ENCODE measurements at regions not wholly inside any gene's neighbourhood (a gene's known extent, or its start where the extent isn't known, plus 50 kb on each side); places are given as distances from the start of the nearest gene placed in this dataset.

GRCh38 chr10:14438576-14438975, 107.9 kb upstream of the FRMD4A start:
- Histone ChIP-seq H3K27me3 (ENCODE audit: control insufficient read depth, insufficient read depth, low read length) (no peaks in the 10 kb centered on the region), H2AFZ (replicated peaks; ENCODE audit: low read length, poor library complexity) (no peak overlapping the region), H2BK20ac (ENCODE audit: low read depth, low read length) (peak overlapping the region; percentile 25; the same call in 1 of the 2 replicates), H2BK5ac (ENCODE audit: low read depth, low read length, poor library complexity, severe bottlenecking) (no peak overlapping the region), H4K91ac (ENCODE audit: insufficient read depth, low read depth, low read length) (no peak overlapping the region), H3K79me1 (ENCODE audit: low read depth in 1 of 2, low read length in 2 of 2) (no peaks in the 10 kb centered on the region), H3K4me2 (ENCODE audit: low read depth, low read length) (no peak overlapping the region), H3K14ac (replicated peaks; ENCODE audit: low read depth, low read length) (peak overlapping the region; percentile 86; the same call in 1 of the 2 replicates), H3K23ac (ENCODE audit: low read depth, low read length) (no peak overlapping the region), H3K36me3 (ENCODE audit: control insufficient read depth, insufficient read depth, low read length) (no peaks in the 10 kb centered on the region), H2BK120ac (ENCODE audit: low read depth, low read length) (0 out of 2 replicates have a peak overlapping the region, but pooled peaks have one; percentile 46), H3K56ac (ENCODE audit: extremely low read depth, insufficient read depth, low read length) (no peak overlapping the region), H4K5ac (ENCODE audit: low read depth, low read length) (no peak overlapping the region), H3K9me1 (ENCODE audit: insufficient read depth, low read length) (no peaks in the 10 kb centered on the region), H4K20me1 (ENCODE audit: insufficient read depth, low read length) (no peaks in the 10 kb centered on the region), H2AK9ac (replicated peaks; ENCODE audit: low read depth, low read length, poor library complexity) (no peak overlapping the region), H4K8ac (ENCODE audit: low read depth in 2 of 2, low read length in 2 of 2) (no peak overlapping the region), H3K18ac (ENCODE audit: low read depth, low read length) (peak overlapping the region; percentile 16; the same call in 1 of the 2 replicates), H3K4me3 (ENCODE audit: insufficient read depth, low read depth, low read length) (no peak overlapping the region), H3K27ac (ENCODE audit: insufficient read depth, low read length) (no peak overlapping the region), H3K4ac (ENCODE audit: low read depth, low read length) (peak overlapping the region; percentile 3; the same call in 1 of the 2 replicates), H3K9me3 (ENCODE audit: control insufficient read depth, insufficient read depth, low read length) (no peaks in the 10 kb centered on the region), H3K9ac (ENCODE audit: low read depth, low read length) (no peak overlapping the region), H2AK5ac (ENCODE audit: low read depth, low read length) (0 out of 2 replicates have a peak overlapping the region, but pooled peaks have one; percentile 32), H2BK15ac (ENCODE audit: low read depth, low read length) (no peak overlapping the region), H3K4me1 (ENCODE audit: control insufficient read depth, insufficient read depth, low read length) (peaks cover 5% of the 10 kb centered on the region)
- ChIA-PET POLR2A (ENCODE audit: unreplicated experiment) (no interaction called here), CTCF (interaction anchor here (0.6 to 1.0 kb wide), 2 partner anchors 28 to 53 kb away, joined by 3 to 4 read pairs; no protein-coding TSS in a partner anchor)
- in situ Hi-C loops (cut with MboI; ENCODE audit: low sequenced_read_pairs): no loop called here
- BruUV-seq (replicated peaks): no TSS peak
- intact Hi-C loops (cut with micrococcal nuclease): no loop called here
- DNase-seq: no peak
- WGBS, 2 experiments (ENCODE audit: extremely low coverage in 2 of 2, insufficient read length in 1 of 2): no CpG with 5 or more reads among the region's 7 CpGs
- ATAC-seq (ENCODE audit: low read depth): no peak
- dilution Hi-C loops (cut with HindIII; ENCODE audit: low sequenced_read_pairs, unreplicated experiment): no loop called here
- TF ChIP-seq MXI1 (IDR thresholded peaks at IDR 0.05; ENCODE audit: borderline replicate concordance, low read depth, low read length) (no peak), NFE2L2 (IDR thresholded peaks at IDR 0.05; ENCODE audit: low read depth, low read length) (no peak), MAFK (IDR thresholded peaks at IDR 0.05; ENCODE audit: low read depth, low read length) (no peak), RCOR1 (IDR thresholded peaks at IDR 0.05; ENCODE audit: insufficient replicate concordance, low read length) (no peak), USF2 (IDR thresholded peaks at IDR 0.05; ENCODE audit: low read depth, low read length) (no peak), FOS (IDR thresholded peaks at IDR 0.05; ENCODE audit: low read depth, low read length) (no peak), CTCF (conservative IDR thresholded peaks at IDR 0.05; ENCODE audit: low read depth, low read length) (no peak)

All from IMR-90 (cell line).